NCI-H2196 treated with DMSO at 0.1 percent for 48 hours (cell line): ENCODE measurements at regions not wholly inside any gene's neighbourhood (a gene's known extent, or its start where the extent isn't known, plus 50 kb on each side); places are given as distances from the start of the nearest gene placed in this dataset.
A peak's percentile ranks its signal among the peaks of the same experiment; 100 is the strongest.

ENCODE experiments used
- DNase-seq: peaks from one replicate; lab custom pipeline; 2025; ENCODE audit not compliant: unreplicated experiment; lab: John Stamatoyannopoulos, UW

GRCh38 chr16:27712251-27712711 lies 162.3 kb downstream of the KATNIP start:
- no peak for DNase-seq

- DNase-seq, result no peak
Measured at GRCh38 chr16:27717726-27718125, 167.8 kb downstream of the KATNIP start.

- DNase-seq, result no peak
Measured at GRCh38 chr16:27718201-27719105, 168.5 kb downstream of the KATNIP start.

DNA sequence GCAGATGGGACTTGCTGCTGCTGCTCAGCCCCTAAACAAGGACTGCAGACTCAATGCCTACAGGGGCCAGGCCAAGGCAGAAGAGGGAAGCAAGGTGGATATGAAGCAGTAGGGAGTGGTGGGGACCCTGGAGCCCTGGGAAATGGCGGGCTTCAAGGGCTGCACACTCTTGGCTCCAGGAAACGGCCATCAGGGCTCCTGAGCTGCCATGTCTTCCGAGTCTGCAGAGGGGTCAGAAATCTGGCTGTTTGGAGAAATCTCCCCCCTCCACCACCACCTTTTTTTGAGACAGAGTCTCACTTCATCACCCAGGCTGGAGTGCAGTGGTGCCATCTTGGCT lies 169.1 kb downstream of the KATNIP start:
- no peak for DNase-seq

DNA sequence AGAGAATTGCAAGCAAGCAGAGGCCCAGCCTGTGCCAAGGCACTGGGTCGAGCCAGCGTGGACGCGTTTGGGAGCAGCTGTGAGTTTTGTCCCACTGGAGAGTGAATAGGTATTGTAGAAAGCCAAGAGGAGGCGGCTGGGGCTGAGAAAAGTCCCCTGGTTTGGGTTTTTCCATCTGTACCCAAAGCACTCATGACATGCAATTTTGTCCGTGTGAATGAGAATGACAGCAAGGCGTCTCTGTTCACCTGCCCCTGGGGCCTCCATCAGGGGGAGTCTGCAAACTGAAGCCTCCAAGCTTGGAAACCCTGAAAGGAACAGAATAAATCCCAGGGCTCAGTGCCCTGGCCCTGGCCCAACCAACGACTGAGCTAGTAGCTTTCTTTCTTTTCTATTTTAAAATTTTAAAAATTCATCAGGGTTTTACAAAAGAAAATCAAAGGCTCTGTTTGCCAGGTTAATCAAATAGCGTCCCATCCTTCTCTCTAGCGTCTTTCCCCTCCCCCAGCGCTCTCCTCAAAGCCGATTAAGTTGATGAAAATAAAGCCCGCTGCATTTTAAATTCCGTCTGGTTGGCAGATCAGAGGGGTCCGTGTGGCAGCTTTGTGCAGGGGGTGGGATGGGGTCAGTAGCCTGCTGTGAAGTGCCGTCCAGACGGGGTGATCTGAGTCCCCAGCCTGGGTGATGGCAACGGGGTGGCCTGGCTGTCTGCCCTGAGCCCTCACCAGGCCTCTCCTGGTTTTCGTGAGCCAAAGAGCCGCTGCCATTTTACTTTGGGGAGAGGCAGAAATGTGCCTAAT lies 171.0 kb downstream of the KATNIP start:
- DNase-seq, result no peak

- no peak for DNase-seq
Measured at GRCh38 chr16:27721531-27722181, 171.7 kb downstream of the KATNIP start.

GRCh38 chr16:27722207-27722606 lies 172.3 kb downstream of the KATNIP start:
- DNase-seq, result no peak

GRCh38 chr16:27722892-27723450 lies 173.0 kb downstream of the KATNIP start:
- DNase-seq, result no peak

DNA sequence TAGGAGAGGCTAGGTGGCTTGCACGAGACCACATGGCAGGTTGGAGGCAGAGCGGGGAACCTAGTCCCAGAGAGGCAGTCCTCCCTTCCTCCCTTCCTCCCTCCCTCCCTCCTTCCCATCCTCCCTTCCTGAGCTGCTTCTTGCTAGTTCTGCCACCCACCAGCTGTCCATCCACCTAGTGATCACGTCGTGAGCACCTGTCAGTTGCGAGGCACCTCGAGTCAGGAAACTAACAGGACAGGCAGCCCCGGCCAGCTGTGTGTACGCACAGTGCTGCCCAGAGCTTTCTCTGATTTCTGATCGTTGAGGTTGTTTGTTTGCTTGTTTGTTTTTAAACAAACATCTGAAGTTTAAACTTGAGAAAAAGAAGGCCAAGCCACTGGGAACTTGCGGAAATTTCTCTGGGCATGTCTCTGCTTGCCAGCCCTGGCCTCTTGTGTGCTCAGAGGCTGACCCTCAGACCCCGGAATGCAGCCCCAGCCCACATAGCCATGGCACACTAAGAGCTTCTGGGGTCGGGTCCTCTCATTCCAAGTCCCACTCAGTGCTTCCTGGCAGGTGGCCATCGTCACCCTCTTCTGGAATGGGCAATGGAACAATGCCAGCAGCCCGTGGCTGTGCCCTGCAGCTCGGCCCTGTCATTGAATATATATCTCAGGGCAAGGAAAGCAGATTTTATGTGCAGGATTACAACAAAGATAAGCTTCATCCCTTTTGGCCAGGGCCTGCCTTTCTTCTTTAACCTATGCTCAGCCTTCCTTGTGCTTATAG lies 174.0 kb downstream of the KATNIP start:
- peak; percentile 19 for DNase-seq

DNA sequence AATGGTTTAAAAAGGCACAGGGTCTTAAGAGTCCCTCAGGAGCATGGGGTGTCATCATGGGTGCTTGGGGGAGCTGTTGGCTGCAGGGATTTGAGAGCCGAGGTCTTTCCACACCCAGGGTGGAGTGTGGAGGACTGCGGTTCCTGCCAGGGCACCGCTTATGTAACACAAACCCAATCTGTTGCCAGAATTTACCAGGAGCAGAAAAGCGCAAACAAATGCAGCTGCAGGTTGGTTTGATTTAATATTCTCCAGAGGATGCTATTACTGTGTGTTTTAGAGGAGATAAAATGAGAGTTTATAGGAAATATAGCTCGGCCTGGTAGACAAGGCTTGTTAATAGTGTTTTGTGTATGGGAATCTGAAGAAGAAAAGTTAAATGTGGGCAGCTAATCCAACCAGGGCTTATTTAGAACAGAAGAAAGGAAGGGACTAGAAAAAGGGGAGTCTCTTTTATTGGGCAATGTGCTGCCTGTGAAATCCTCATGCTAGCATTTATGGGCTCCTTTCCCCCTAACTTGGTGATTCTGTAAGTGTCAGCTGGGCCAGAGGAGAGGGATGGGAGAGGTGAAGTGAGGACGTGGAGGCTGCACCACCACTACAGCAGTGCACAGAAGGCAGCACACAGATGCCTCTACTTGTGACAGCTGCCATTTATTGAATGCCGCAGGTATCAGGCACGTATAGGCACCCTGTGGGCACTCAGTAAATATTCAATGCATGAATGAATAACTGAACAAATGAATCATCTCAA lies 174.7 kb downstream of the KATNIP start:
- DNase-seq, result peak; percentile 29

DNA sequence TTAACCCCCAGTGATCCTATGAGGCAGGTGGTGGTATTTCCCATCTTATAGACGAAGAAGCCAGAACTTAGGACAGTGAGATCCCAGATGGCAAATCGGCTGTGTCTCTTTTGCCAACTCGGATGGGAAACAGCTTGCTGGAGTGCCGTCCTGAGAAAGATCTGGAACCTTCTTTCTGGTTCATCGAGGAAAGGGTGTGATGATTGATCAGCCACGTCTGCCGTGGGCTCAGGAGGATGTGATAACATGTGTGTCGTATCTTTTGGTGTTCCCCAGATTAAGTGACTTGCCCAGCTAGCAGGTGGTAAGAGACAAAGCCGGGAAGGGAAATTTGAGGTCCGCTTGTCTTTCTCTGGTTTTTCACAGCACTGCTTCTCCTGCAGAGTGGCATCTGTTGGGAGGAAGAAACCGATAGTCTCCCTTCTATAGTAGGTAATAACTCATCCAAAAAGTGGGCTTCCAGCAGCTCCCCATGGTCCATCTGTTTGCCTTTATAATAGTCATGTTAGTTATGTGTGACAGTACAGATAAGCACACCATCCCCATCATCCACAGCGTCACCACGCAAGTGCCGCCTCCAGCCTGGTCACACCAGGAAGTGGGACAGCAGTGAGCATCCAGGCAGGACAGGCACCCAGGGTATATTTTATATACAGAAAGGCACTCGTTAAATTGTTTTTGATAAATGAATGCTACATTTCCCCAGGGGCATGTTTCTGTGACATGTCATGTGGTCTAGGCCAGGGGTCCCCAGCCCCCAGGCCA lies 175.5 kb downstream of the KATNIP start:
- DNase-seq, result no peak

- no peak for DNase-seq
Measured at GRCh38 chr16:27726621-27727261, 176.8 kb downstream of the KATNIP start.

DNA sequence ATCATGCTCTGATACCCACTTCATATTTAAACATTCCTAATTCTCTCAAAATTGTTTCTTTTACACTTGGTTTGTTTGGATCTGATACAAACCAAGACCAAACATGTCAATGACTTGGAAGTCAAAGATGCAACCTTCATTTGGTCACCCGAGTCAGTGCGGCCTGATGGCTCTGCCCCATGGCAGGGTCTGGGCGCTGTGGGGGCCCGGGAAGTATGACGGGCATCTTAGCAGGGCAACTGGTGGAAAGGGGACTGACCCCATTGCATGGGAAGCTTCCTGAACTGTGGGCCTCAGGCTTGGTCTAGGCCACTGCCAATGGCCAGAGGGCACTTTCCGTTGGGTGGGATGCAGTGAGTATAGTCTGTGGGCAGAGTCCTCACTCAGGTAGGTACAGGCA lies 178.0 kb downstream of the KATNIP start:
- no peak for DNase-seq

GRCh38 chr16:27728691-27729090 lies 178.7 kb downstream of the KATNIP start:
- no peak for DNase-seq

- DNase-seq, result no peak
Measured at GRCh38 chr16:27729516-27730304, 179.8 kb downstream of the KATNIP start.

GRCh38 chr16:27730661-27731210 lies 180.8 kb downstream of the KATNIP start:
- DNase-seq, result no peak

DNA sequence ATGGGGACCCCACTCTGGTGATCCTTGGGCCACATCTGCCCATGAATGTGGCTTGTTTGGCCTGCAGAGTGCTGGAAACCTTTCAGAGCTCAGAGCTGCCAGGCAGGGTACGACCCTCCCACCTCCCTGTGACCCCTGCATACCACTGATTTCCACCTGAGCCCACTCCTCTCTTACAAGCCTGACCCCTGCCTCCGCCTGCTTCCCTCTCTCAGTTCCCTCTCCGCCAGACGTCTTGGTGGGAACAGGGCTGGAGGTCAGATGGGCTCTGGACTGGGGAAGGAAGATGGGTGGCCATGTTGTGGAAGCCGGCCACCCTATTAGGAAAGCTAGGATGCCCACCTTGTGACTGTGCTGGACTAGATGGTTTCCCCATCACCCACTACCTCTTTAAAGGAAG lies 185.1 kb downstream of the KATNIP start:
- DNase-seq, result no peak

DNA sequence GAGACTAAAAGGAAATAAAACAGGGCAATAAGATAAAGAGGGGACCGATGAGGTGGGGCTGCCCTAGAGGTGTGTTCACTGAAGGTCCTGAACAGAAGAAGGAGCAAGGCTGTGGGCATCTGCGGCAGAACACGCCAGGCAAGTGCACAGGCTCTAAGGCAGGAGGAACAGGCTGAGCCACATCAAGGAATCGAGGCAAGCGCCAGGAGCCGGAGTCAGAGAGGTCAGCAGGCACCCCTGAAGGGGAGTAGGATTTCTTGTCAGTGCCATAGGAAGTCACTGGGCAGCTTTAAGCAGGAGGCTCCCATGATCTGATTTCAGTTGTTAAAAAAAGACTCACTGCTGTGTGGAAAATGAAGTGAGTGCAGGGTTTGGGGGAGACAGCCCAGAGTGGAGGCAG lies 186.5 kb downstream of the KATNIP start:
- no peak for DNase-seq
